ENCODE measurements at regions not wholly inside any gene's neighbourhood (a gene's known extent, or its start where the extent isn't known, plus 50 kb on each side); places are given as distances from the start of the nearest gene placed in this dataset.

DNA sequence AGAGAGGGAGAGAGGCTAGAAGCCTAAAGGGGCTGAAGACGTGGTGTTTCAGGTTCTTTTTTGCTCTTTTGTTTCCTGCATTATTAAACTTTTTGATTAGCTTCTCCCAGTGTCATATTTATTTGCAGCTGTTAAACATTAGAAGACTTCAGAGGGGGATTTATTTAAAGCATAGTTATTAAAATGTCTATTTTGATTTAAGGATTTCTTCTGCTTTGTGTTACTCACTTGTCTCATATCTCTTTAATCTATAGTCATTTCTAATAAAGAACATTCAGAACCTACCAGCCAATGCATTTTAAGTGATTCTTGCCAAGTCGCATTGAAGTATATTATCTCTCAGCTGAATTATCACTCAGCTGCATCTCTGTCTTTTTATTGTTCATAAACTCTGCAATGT, 152.0 kb upstream of the DYRK2 start:
- no peak for DNase-seq (ENCODE audit: low read depth in 2 of 2)

DNA sequence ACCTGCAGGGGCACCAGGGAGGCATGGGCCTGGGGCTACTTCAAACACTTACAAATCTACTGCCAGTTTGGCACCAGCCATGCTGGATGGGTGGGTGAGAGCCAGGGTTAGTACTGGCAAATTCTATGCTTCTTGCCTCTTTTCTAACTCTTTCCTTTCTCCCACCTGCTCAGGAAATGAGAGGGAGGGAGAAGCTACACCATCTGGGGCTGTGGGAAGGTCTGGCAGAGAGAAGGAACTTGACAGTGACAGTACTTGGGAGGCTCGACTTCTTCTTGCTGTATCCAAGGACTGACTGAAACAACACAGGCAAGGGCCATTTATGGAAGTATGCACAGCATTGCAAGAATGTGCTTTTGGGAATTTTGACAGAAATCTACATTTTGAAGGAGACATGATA, 149.6 kb upstream of the DYRK2 start:
- no peak for DNase-seq (ENCODE audit: low read depth in 2 of 2)

GRCh38 chr12:67501362-67501761, 147.2 kb upstream of the DYRK2 start:
- no peak for DNase-seq (ENCODE audit: low read depth in 2 of 2)

GRCh38 chr12:67504026-67504425, 144.5 kb upstream of the DYRK2 start:
- no peak for DNase-seq (ENCODE audit: low read depth in 2 of 2)

- DNase-seq (ENCODE audit: low read depth in 2 of 2): no peak
Observed at GRCh38 chr12:67506739-67507138, 141.8 kb upstream of the DYRK2 start.

GRCh38 chr12:67508830-67509229, 139.7 kb upstream of the DYRK2 start:
- DNase-seq (ENCODE audit: low read depth in 2 of 2): no peak

DNA sequence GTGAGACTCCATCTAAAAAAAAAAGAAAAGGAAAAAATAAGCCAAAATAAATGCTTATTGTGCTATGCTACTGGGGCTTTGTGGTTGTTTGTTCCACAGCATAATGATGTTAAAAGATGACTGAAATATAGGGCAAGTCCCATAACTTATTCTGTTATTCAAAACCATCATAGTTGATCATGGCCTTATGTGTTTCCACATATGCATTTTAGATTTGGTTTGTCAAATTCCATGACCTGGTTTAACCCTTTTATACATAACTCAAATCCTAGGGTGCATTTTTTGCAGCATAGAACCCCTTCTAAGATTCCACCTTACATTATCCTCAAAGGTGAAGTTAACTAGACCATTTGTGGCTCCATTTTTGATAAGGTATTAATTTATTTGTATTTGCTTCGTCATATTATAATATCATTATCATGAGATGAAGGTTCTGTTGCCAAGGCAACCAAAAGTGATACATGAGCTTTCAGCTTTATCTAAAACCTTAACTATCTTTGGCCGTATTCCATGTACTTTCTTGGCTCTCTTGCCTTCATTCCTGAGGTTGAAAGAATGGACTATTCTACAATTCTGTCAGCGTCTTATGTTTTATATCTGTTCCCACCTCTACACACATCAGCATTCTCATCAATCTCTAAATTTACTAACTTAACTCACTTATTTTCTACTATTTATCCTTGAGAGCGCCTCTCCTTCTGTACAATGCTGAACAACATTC, 138.7 kb upstream of the DYRK2 start:
- DNase-seq (ENCODE audit: low read depth in 2 of 2): no peak

GRCh38 chr12:67512061-67512460, 136.5 kb upstream of the DYRK2 start:
- no peak for DNase-seq (ENCODE audit: low read depth in 2 of 2)

DNA sequence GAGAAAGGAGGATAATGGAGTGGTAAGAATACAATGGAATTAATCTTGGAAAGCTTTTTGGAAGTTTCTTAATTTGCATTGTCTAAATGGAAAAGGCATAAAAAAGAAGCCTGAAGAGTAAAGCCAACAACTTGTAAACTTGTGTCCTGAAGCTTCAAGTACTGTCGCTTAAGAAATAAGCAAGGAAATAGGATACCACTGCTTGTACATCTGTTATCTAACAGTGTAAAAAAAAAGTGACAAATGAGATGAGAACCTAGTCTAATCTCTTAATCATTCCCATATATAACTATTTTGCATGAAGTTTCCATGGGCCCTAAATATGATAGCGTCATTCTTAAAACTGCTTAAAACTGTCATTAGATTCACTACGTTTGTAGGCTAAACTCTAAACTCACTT, 134.0 kb upstream of the DYRK2 start:
- no peak for DNase-seq (ENCODE audit: low read depth in 2 of 2)

- DNase-seq (ENCODE audit: low read depth in 2 of 2): no peak
Observed at GRCh38 chr12:67515679-67516340, 132.7 kb upstream of the DYRK2 start.

DNA sequence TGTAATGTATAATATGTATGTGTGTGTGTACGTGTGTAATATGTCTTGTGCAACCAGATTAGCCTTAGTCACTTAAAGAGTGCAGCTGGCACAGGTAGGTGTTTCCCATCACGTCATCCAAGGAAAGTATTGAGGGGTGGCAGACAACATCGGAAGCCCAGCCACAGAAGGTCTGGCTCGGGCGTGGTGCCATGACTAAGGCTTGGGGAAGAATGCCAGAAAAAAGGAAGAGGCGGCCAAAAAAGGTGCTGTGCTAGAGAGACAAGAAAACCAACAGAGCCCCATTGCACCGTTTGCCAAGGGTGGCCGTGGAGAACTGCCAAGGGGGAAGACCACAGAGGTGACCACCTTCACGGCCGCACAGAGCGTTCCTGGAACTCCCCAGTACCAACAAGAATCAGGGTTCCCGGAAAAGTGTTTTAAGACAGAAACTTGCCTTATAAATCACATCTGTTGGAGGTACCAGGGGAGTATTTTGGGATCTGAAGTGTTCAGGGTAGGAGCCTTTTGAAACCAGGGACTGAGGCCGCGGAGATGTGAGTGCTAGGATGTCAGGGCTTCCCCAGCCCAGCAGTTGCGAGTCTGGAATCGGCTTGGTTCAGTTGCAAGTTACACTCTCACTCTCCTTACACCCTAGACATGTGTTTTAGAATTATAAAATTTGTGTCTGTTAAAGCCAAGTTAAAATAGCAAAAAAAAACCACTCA, 131.2 kb upstream of the DYRK2 start:
- DNase-seq (ENCODE audit: low read depth in 2 of 2): no peak

DNA sequence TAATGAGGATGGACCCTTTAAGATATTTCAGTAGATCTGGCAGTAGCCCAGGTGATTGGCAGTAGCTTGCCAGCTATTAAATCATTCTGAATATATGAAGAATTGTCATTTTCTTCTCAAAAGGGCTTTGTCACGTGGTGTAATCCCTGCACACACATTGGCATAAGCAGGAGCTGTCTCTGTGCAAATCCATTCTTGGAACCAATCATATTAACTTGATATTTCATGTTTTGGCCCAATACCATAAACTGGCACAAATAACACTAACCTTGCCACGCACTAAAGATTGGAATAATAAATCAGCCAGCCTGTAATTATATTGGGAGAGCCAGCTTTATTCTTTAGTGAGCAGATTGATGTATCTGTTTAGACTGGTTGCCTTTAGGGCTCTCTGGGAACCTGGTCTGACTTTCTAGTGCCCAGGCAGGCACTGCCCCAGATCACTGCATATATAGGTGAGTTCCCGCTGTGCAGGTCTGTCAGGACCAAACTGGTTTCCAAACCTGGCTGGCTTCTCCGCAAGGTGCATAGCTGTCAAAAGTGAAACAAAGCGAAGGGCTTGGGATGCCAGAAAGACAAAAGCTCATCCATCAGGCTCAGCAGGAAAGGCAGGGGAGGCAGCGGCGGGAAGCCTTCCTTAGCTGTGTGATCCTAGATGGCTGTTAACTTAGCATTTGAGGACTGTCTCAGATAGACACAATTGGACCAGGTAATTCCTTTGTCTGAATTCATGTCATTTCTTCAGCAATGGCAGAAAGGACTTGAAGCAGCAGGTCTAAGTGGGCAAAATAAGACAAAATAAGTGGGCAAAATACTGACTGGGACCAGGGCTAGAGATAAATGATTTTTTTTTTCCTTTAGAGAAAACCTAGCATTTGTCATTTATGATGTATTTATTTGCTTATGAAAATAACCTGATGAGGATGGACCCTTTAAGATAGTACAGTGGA, 128.8 kb upstream of the DYRK2 start:
- DNase-seq (ENCODE audit: low read depth in 2 of 2): no peak

- no peak for DNase-seq (ENCODE audit: low read depth in 2 of 2)
Observed at GRCh38 chr12:67520606-67521005, 127.9 kb upstream of the DYRK2 start.

DNA sequence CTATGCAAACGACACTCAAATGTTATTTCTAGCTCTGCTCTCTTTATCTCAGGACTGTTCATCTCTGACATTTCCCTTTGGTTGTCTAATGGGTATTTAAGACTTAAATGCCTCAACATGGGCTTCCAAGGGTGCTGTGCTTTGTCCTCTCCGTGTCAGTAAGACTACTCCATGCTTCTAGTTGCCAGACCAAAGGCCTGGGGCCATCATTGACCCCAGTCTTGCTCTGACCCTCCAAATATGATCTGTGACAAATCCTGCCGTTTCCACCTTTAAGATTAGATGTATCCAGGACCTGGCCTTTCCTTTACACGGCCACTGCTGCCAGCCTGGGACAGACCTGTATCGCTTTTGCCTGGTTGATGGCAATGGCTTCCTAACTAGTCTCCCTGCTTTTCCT, 126.3 kb upstream of the DYRK2 start:
- DNase-seq (ENCODE audit: low read depth in 2 of 2): no peak

DNA sequence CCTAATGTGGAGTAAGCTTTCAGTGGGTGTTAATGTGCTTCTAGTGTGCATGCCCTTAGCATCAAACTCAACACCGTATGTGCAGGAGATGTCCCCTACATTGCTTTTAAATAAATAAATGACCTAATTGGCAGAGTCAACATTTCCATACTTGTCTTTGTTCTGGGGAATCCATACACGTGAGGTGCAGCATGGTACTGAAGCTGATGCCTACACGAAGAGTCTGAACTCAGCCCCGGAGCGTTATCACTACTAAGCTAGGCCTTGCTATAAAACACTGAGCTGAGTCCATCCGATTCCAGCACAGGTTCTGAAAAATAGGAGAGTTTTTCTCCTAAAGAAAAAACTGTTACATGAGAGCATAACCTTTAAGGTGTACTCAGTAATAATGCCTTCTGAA, 125.0 kb upstream of the DYRK2 start:
- no peak for DNase-seq (ENCODE audit: low read depth in 2 of 2)

- no peak for DNase-seq (ENCODE audit: low read depth in 2 of 2)
Observed at GRCh38 chr12:67524861-67525616, 123.5 kb upstream of the DYRK2 start.

DNA sequence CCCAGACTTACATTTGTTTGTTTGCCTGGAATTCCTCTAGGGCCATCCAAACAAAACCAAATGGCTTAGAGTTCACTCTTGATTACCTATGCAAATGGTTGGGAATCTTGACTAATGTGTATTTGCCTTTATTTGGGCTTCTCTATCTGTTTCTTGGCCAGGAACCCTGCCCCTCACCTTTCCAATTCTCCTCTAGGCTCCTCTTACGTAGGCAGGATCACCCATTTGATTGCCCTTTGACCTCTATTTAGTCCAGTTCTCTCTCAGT, 123.0 kb upstream of the DYRK2 start:
- DNase-seq (ENCODE audit: low read depth in 2 of 2): no peak

DNA sequence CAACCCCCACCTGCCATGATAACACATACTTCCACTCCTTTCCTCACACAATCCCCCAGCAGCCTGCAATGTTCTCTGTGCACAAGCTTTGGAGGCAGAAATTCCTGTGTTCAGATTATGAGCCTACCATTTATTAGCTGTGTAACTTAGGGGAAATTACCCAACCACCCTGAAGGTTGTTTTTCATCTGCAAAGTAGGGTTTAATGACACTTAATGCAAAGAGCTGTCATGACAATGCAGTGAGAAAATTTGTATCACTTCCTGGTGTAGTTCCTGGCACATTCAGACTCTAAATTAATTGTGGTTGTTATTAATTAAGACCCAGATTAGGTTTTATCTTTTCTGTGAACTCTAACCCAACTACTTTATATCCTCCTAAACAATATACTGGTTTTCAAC, 122.4 kb upstream of the DYRK2 start:
- DNase-seq (ENCODE audit: low read depth in 2 of 2): no peak

GRCh38 chr12:67531051-67531450, 117.5 kb upstream of the DYRK2 start:
- DNase-seq (ENCODE audit: low read depth in 2 of 2): no peak

- DNase-seq (ENCODE audit: low read depth in 2 of 2): no peak
Observed at GRCh38 chr12:67531501-67531900, 117.0 kb upstream of the DYRK2 start.

GRCh38 chr12:67533159-67533558, 115.4 kb upstream of the DYRK2 start:
- DNase-seq (ENCODE audit: low read depth in 2 of 2): no peak

- no peak for DNase-seq (ENCODE audit: low read depth in 2 of 2)
Observed at GRCh38 chr12:67534046-67534445, 114.5 kb upstream of the DYRK2 start.
